CD14-positive monocyte (primary cell): ENCODE measurements at regions not wholly inside any gene's neighbourhood (a gene's known extent, or its start where the extent isn't known, plus 50 kb on each side); places are given as distances from the start of the nearest gene placed in this dataset.

Experiments used
- DNase-seq, 3 donors: peaks; one replicate each; pipeline ENCODE4 v3.0.0-alpha.2; 2011 to 2022
- H2AFZ ChIP-seq: 2 replicates; pipeline ENCODE4 v1.6.0; 2012; ENCODE audit warnings: mild to moderate bottlenecking, low read depth, low read length, inconsistent platforms; ENCODE audit not compliant: insufficient read depth, poor library complexity, severe bottlenecking
- H3K27ac ChIP-seq, 2 donors: 1 replicate in 1 of 2; 2 replicates in 1 of 2; pipeline ENCODE4 v1.5.1; 2012 to 2013; ENCODE audit warnings: low read length in 2 of 2, control low read depth in 1 of 2, inconsistent platforms in 1 of 2, low read depth in 1 of 2, mild to moderate bottlenecking in 1 of 2
- H3K27me3 ChIP-seq, 2 donors: one replicate each; pipeline versions ENCODE4 v1.6.0 to v1.6.1; 2011 to 2013; ENCODE audit warnings: low read length in 2 of 2; ENCODE audit not compliant: control insufficient read depth in 2 of 2, insufficient read depth in 2 of 2
- H3K36me3 ChIP-seq, 2 donors: replicated peaks in 1 of 2; 1 replicate in 1 of 2; 2 replicates in 1 of 2; pipeline versions ENCODE4 v1.5.1 to v1.6.1; 2012 to 2013; ENCODE audit warnings: low read length in 2 of 2, control low read depth in 1 of 2, inconsistent platforms in 1 of 2, mild to moderate bottlenecking in 1 of 2; ENCODE audit not compliant: insufficient read depth in 2 of 2, control insufficient read depth in 1 of 2
- H3K4me1 ChIP-seq, 2 donors: 1 replicate in 1 of 2; 2 replicates in 1 of 2; pipeline versions ENCODE4 v1.5.1 to v1.6.1; 2012 to 2013; ENCODE audit warnings: low read length in 2 of 2, control low read depth in 1 of 2, inconsistent platforms in 1 of 2, mild to moderate bottlenecking in 1 of 2, moderate library complexity in 1 of 2; ENCODE audit not compliant: insufficient read depth in 2 of 2, control insufficient read depth in 1 of 2
- H3K4me2 ChIP-seq: replicated peaks from 2 replicates; pipeline ENCODE3; 2012; ENCODE audit warnings: low read length, moderate library complexity, mild to moderate bottlenecking; ENCODE audit not compliant: poor library complexity, severe bottlenecking; ENCODE audit errors: extremely low read depth
- H3K4me3 ChIP-seq, 3 experiments: fragments of 200-600 bp in 1 of 3; sonication (generic) in 1 of 3; replicated peaks in 1 of 3; 1 replicate in 2 of 3; 2 replicates in 1 of 3; pipeline ENCODE4 v1.5.1; 2011 to 2013; ENCODE audit warnings: low read length in 3 of 3, mild to moderate bottlenecking in 3 of 3, control low read depth in 2 of 3, low read depth in 2 of 3, inconsistent platforms in 1 of 3, moderate library complexity in 1 of 3
- H3K79me2 ChIP-seq: 2 replicates; pipeline ENCODE4 v1.6.0; 2012; ENCODE audit warnings: mild to moderate bottlenecking, control low read depth, inconsistent platforms, low read length, moderate library complexity; ENCODE audit not compliant: insufficient read depth
- H3K9ac ChIP-seq: 2 replicates; pipeline ENCODE4 v1.6.0; 2017; ENCODE audit warnings: low read length, mild to moderate bottlenecking; ENCODE audit not compliant: insufficient read depth, poor library complexity, severe bottlenecking
- H3K9me3 ChIP-seq, 2 donors: replicated peaks in 1 of 2; 1 replicate in 1 of 2; 2 replicates in 1 of 2; pipeline versions ENCODE4 v1.5.1 to v1.6.1; 2012 to 2013; ENCODE audit warnings: low read length in 2 of 2, control low read depth in 1 of 2; ENCODE audit not compliant: control insufficient read depth in 1 of 2, insufficient read depth in 1 of 2
- H4K20me1 ChIP-seq: 2 replicates; pipeline ENCODE4 v1.6.0; 2012; ENCODE audit warnings: mild to moderate bottlenecking, low read length, control low read depth, moderate library complexity; ENCODE audit not compliant: insufficient read depth
- H3K27ac Mint-ChIP-seq, 7 donors: one replicate each; pipeline ENCODE4 v1.8.0; 2020; ENCODE audit warnings: mild to moderate bottlenecking in 7 of 7, mixed read lengths in 7 of 7, moderate library complexity in 6 of 7, inconsistent platforms in 2 of 7
- H3K27me3 Mint-ChIP-seq, 3 donors: one replicate each; pipeline ENCODE4 v1.8.0; 2021 to 2022; ENCODE audit warnings: low read depth in 3 of 3, mild to moderate bottlenecking in 3 of 3, mixed read lengths in 3 of 3, moderate library complexity in 3 of 3, inconsistent platforms in 1 of 3
- H3K36me3 Mint-ChIP-seq, 2 donors: one replicate each; pipeline ENCODE4 v1.8.0; 2020; ENCODE audit warnings: mixed read lengths in 2 of 2, inconsistent platforms in 1 of 2, mild to moderate bottlenecking in 1 of 2
- H3K4me1 Mint-ChIP-seq: one replicate; pipeline ENCODE4 v1.8.0; 2020; ENCODE audit warnings: mild to moderate bottlenecking, mixed read lengths
- H3K4me3 Mint-ChIP-seq, 2 donors: one replicate each; pipeline ENCODE4 v1.8.0; 2020; ENCODE audit warnings: mild to moderate bottlenecking in 2 of 2, mixed read lengths in 2 of 2, moderate library complexity in 1 of 2
- H3K9me3 Mint-ChIP-seq, 7 donors: one replicate each; pipeline ENCODE4 v1.8.0; 2020 to 2022; ENCODE audit warnings: mixed read lengths in 7 of 7, mild to moderate bottlenecking in 6 of 7, moderate library complexity in 6 of 7, inconsistent platforms in 2 of 7
- WGBS: methylation state at CpG from one replicate; pipeline ENCODE4 v1.1.5; 2013; ENCODE audit warnings: missing lambda C conversion rate; ENCODE audit not compliant: insufficient coverage; 5-methylcytosine and 5-hydroxymethylcytosine counted together
- intact Hi-C, 2 donors: fragments of 100-400 bp; cut with micrococcal nuclease; formaldehyde crosslinking; loops; one replicate each; pipeline versions ENCODE4 v1.15.0 to v1.15.1; 2023
- TF ChIP-seq, protein P1 (sequence below): fragments of 200-600 bp; IDR thresholded peaks from one replicate; pipeline ENCODE4 v1.8.0; 2022; ENCODE audit warnings: antibody characterized with exemption, mild to moderate bottlenecking

DNA sequence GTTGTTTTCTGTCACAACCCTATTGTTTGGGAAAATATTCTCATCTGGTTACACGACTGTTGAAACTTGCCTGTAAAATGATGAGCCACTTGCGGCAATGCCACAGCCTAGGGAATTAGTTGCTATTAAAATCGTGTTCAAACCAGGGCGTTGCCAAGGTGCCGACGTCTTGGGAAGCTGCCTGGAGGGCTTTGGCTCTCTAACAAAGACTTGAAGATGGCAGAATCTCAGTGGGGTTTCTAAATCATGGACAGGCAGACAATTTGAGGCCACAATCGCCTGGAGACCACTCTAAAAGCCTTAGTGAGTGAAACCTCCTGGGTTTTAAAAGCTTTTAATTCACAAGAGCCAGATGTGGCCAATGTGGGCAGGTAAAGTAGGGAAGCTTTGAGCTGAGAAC is 117.2 kb upstream of the BMAL1 start:
- Mint-ChIP-seq H3K4me1 (no peaks in the 10 kb centered on the region), H3K36me3 (no peaks in the 10 kb centered on the region), H3K9me3 (peaks cover 0 to 9% (median 6%) of the 10 kb centered on the region in 7 donors), H3K27ac (peak overlapping the region in 1 of 7 donors; percentile 51), H3K4me3 (no peak overlapping the region), H3K27me3 (peaks cover 3 to 8% (median 7%) of the 10 kb centered on the region in 3 donors)
- no peak overlapping the region for H2AFZ ChIP-seq
- H3K9me3 ChIP-seq = no peaks in the 10 kb centered on the region
- intact Hi-C loops = no loop called here
- H3K36me3 ChIP-seq = no peaks in the 10 kb centered on the region
- H3K27me3 ChIP-seq = no peaks in the 10 kb centered on the region
- WGBS = 97% methylated on average over 7 of the region's 7 CpGs
- H3K79me2 ChIP-seq = no peaks in the 10 kb centered on the region
- no peaks in the 10 kb centered on the region for H3K4me1 ChIP-seq
- no peak overlapping the region for H3K4me2 ChIP-seq
- H3K27ac ChIP-seq = no peak overlapping the region
- no peak overlapping the region for H3K9ac ChIP-seq
- DNase-seq = no peak
- H3K4me3 ChIP-seq = no peak overlapping the region
- no peaks in the 10 kb centered on the region for H4K20me1 ChIP-seq
- TF ChIP-seq, protein P1, sequence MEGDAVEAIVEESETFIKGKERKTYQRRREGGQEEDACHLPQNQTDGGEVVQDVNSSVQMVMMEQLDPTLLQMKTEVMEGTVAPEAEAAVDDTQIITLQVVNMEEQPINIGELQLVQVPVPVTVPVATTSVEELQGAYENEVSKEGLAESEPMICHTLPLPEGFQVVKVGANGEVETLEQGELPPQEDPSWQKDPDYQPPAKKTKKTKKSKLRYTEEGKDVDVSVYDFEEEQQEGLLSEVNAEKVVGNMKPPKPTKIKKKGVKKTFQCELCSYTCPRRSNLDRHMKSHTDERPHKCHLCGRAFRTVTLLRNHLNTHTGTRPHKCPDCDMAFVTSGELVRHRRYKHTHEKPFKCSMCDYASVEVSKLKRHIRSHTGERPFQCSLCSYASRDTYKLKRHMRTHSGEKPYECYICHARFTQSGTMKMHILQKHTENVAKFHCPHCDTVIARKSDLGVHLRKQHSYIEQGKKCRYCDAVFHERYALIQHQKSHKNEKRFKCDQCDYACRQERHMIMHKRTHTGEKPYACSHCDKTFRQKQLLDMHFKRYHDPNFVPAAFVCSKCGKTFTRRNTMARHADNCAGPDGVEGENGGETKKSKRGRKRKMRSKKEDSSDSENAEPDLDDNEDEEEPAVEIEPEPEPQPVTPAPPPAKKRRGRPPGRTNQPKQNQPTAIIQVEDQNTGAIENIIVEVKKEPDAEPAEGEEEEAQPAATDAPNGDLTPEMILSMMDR = no peak

DNA sequence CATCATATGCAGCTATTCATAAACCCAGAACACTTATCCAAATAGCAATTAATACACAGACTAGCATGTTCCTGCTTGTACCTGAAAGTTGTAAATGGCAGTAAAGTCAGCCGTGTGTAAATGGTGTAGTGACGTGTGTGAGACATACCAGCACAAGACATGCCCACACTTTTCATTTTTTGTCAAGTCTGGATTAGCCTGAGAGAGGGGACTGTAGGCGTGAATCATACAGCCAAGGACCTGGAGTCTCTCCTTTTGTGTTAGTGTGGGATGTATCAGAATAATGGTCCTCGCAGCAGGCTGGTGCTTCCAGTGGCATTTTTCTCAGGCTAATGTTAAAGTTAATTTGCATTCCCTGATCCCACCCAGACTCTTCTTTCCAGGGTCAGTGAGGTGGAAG is 116.8 kb upstream of the BMAL1 start:
- TF ChIP-seq, protein P1 = no peak
- H3K4me3 ChIP-seq = no peak overlapping the region
- no peaks in the 10 kb centered on the region for H3K4me1 ChIP-seq
- H3K4me2 ChIP-seq = no peak overlapping the region
- no peak overlapping the region for H3K27ac ChIP-seq
- H3K9me3 Mint-ChIP-seq = peaks cover 0 to 9% (median 2%) of the 10 kb centered on the region in 7 donors
- no peaks in the 10 kb centered on the region for H3K79me2 ChIP-seq
- no peaks in the 10 kb centered on the region for H3K27me3 ChIP-seq
- no peaks in the 10 kb centered on the region for H3K4me1 Mint-ChIP-seq
- DNase-seq = no peak
- H3K27ac Mint-ChIP-seq = no peak overlapping the region
- H3K9me3 ChIP-seq = no peaks in the 10 kb centered on the region
- H3K36me3 Mint-ChIP-seq = no peaks in the 10 kb centered on the region
- H2AFZ ChIP-seq = no peak overlapping the region
- H3K9ac ChIP-seq = no peak overlapping the region
- intact Hi-C loops = no loop called here
- no peaks in the 10 kb centered on the region for H4K20me1 ChIP-seq
- WGBS = no CpG with 5 or more reads among the region's 4 CpGs
- no peak overlapping the region for H3K4me3 Mint-ChIP-seq
- H3K27me3 Mint-ChIP-seq = peaks cover 3 to 7% (median 6%) of the 10 kb centered on the region in 3 donors
- no peaks in the 10 kb centered on the region for H3K36me3 ChIP-seq
